ENCODE measurements at regions not wholly inside any gene's neighbourhood (a gene's known extent, or its start where the extent isn't known, plus 50 kb on each side); places are given as distances from the start of the nearest gene placed in this dataset.

DNA sequence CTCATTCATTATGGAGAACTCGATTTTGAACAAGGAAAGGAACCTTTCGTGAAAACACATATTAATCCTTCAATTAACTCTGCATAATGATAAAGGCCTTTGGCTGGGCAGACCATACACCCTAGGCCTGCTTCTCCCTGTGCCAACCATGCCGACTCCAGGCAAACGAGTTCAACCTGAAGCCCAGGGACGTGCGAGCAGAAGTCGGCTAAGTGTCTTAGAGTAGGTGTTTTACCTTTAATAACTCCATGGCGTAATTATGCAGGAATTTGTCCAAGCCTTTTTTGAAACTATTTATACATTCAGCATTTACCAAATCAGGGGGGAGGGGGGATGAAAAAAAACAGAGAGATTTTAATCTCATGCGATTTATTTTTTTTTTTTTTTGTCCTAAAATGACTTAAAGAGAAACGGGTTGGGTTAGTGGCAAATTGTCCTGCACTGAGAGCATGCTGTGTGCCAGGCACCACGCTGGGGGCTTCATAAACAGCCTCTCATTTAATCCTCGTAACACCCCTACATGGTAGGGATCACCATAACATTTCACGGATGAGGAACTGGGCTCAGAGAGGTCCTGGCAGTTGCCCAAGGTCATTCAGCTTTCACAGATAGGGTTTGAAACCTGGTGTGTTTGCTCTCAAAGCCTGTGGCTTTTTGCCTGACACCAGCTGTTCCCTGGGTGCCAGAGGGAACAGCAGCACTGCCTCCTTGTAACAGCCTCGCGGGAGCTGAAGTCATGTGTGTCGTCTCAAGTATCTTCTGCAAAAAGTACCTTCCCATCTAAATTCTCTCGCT, 423.9 kb downstream of the MN1 start:
- no peak overlapping the region for H3K18ac ChIP-seq (ENCODE audit: insufficient read length, low read depth, low read length)
- H3K4me1 ChIP-seq (ENCODE audit: insufficient read depth, low read length): no peaks in the 10 kb centered on the region
- H2AFZ ChIP-seq (ENCODE audit: low read length): no peak overlapping the region
- H4K5ac ChIP-seq (ENCODE audit: insufficient read length, low read depth, low read length): no peak overlapping the region
- DNase-seq: no peak
- H3K9me3 ChIP-seq (ENCODE audit: control insufficient read depth, low read depth, low read length): no peaks in the 10 kb centered on the region
- H3K4me2 ChIP-seq (ENCODE audit: insufficient read depth, insufficient read length, low read length): no peak overlapping the region
- no peak overlapping the region for H2BK5ac ChIP-seq (ENCODE audit: insufficient read length, low read length)
- H3T11ph ChIP-seq (ENCODE audit: low read length): no peak overlapping the region
- no peak overlapping the region for H2BK120ac ChIP-seq (ENCODE audit: low read depth, low read length, poor library complexity, severe bottlenecking)
- H2BK20ac ChIP-seq (ENCODE audit: low read depth, low read length, poor library complexity, severe bottlenecking): no peak overlapping the region
- no peak overlapping the region for H2BK12ac ChIP-seq (ENCODE audit: insufficient read length, low read depth, low read length)
- Mint-ChIP-seq H3K27ac (no peak overlapping the region), H3K9me3 (peaks cover 2 to 4% of the 10 kb centered on the region in 2 experiments; a peak in 1 of 5 replicates), H3K4me1 (peaks cover 12 to 24% of the 10 kb centered on the region in 2 experiments), H3K4me3 (no peak overlapping the region), H3K36me3 (ENCODE audit: insufficient read depth in 1 of 3, low read depth in 3 of 3) (no peaks in the 10 kb centered on the region), H3K27me3 (ENCODE audit: low read depth) (peaks cover 3% of the 10 kb centered on the region; the same call in 1 of the 2 replicates)
- TF ChIP-seq, protein P1, sequence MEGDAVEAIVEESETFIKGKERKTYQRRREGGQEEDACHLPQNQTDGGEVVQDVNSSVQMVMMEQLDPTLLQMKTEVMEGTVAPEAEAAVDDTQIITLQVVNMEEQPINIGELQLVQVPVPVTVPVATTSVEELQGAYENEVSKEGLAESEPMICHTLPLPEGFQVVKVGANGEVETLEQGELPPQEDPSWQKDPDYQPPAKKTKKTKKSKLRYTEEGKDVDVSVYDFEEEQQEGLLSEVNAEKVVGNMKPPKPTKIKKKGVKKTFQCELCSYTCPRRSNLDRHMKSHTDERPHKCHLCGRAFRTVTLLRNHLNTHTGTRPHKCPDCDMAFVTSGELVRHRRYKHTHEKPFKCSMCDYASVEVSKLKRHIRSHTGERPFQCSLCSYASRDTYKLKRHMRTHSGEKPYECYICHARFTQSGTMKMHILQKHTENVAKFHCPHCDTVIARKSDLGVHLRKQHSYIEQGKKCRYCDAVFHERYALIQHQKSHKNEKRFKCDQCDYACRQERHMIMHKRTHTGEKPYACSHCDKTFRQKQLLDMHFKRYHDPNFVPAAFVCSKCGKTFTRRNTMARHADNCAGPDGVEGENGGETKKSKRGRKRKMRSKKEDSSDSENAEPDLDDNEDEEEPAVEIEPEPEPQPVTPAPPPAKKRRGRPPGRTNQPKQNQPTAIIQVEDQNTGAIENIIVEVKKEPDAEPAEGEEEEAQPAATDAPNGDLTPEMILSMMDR (conservative IDR thresholded peaks at IDR 0.05): no peak
- H2AK5ac ChIP-seq (ENCODE audit: insufficient read length, low read length): no peak overlapping the region
- H3K79me1 ChIP-seq (ENCODE audit: insufficient read depth, low read depth, low read length, poor library complexity, severe bottlenecking): no peaks in the 10 kb centered on the region
- H4K91ac ChIP-seq (ENCODE audit: insufficient read length, low read depth, low read length): no peak overlapping the region
- H3K9ac ChIP-seq (ENCODE audit: extremely low read depth, insufficient read length, low read length): no peak overlapping the region
- H3K23me2 ChIP-seq (ENCODE audit: insufficient read length, low read depth, low read length, poor library complexity, severe bottlenecking): no peaks in the 10 kb centered on the region
- no peaks in the 10 kb centered on the region for H4K20me1 ChIP-seq (ENCODE audit: control insufficient read depth, insufficient read depth, insufficient read length)
- no peaks in the 10 kb centered on the region for H3K27me3 ChIP-seq (ENCODE audit: insufficient read depth, low read length)
- WGBS (ENCODE audit: extremely low coverage, insufficient read length, low lambda C conversion rate): no CpG with 5 or more reads among the region's 17 CpGs
- no peak overlapping the region for H3K4ac ChIP-seq (ENCODE audit: low read depth, low read length)
- H4K8ac ChIP-seq (replicated peaks; ENCODE audit: insufficient read length, low read depth, low read length): no peak overlapping the region
- H3K23ac ChIP-seq (ENCODE audit: insufficient read length, low read depth, low read length): no peak overlapping the region
- H3K56ac ChIP-seq (ENCODE audit: insufficient read length, low read depth, low read length): no peak overlapping the region
- H3K79me2 ChIP-seq (ENCODE audit: insufficient read depth, low read length): no peaks in the 10 kb centered on the region
- H2BK15ac ChIP-seq (ENCODE audit: low read depth, low read length): no peak overlapping the region
- no peak overlapping the region for H3K27ac ChIP-seq (ENCODE audit: insufficient read length, low read depth, low read length)
- H3K14ac ChIP-seq (ENCODE audit: insufficient read depth, low read length): no peak overlapping the region
